Activated T-cell treated with anti-CD3 and anti-CD28 coated beads, Interleukin-2, amount 50 U/mL, for 4 hours (primary cell): ENCODE measurements at regions not wholly inside any gene's neighbourhood (a gene's known extent, or its start where the extent isn't known, plus 50 kb on each side); places are given as distances from the start of the nearest gene placed in this dataset.
"Not testable (repeated sequence)": the region's sequence is repeated elsewhere in the genome, so short reads cannot be mapped to it uniquely, and the experiment has no call there.

Source experiments
- ATAC-seq, 2 donors: fragments of 200-7000 bp; cut with Tn5 transposase; one replicate each; pipeline ENCODE4 v1.10.0; 2021
- DNase-seq: peaks from one replicate; pipeline ENCODE4 v3.0.0-alpha.2; 2020
- H3K27me3 Mint-ChIP-seq: one replicate; pipeline ENCODE4 v1.8.0; 2021; ENCODE audit warnings: low read depth, mixed read lengths
- H3K36me3 Mint-ChIP-seq: one replicate; pipeline ENCODE4 v1.8.0; 2022; ENCODE audit warnings: mixed read lengths; ENCODE audit not compliant: insufficient read depth
- H3K4me1 Mint-ChIP-seq: one replicate; pipeline ENCODE4 v1.8.0; 2021; ENCODE audit warnings: low read depth, mixed read lengths
- H3K4me3 Mint-ChIP-seq: one replicate; pipeline ENCODE4 v1.8.0; 2021; ENCODE audit warnings: mild to moderate bottlenecking, moderate library complexity, mixed read lengths
- H3K9me3 Mint-ChIP-seq: one replicate; pipeline ENCODE4 v1.8.0; 2021; ENCODE audit warnings: mixed read lengths

- H3K4me1 Mint-ChIP-seq, result no peaks in the 10 kb centered on the region
- no peaks in the 10 kb centered on the region for H3K27me3 Mint-ChIP-seq
- ATAC-seq (no peak), DNase-seq (no peak)
- peaks cover 5% of the 10 kb centered on the region for H3K9me3 Mint-ChIP-seq
- H3K4me3 Mint-ChIP-seq, result no peak overlapping the region
- no peaks in the 10 kb centered on the region for H3K36me3 Mint-ChIP-seq
Observed at GRCh38 chr9:78892769-78893168, 595.8 kb downstream of the PSAT1 start.

GRCh38 chr9:78893774-78894401, 597.0 kb downstream of the PSAT1 start:
- Mint-ChIP-seq H3K9me3 (peaks cover 5% of the 10 kb centered on the region), H3K4me3 (no peak overlapping the region), H3K36me3 (no peaks in the 10 kb centered on the region), H3K27me3 (no peaks in the 10 kb centered on the region), H3K4me1 (no peaks in the 10 kb centered on the region)
- ATAC-seq (no peak), DNase-seq (no peak)

- H3K4me3 Mint-ChIP-seq, result no peak overlapping the region
- ATAC-seq (no peak), DNase-seq (no peak)
- H3K36me3 Mint-ChIP-seq, result no peaks in the 10 kb centered on the region
- no peaks in the 10 kb centered on the region for H3K27me3 Mint-ChIP-seq
- no peaks in the 10 kb centered on the region for H3K9me3 Mint-ChIP-seq
- H3K4me1 Mint-ChIP-seq, result no peaks in the 10 kb centered on the region
Observed at GRCh38 chr9:78896479-78896878, 599.6 kb downstream of the PSAT1 start.

GRCh38 chr9:78898234-78898633, 601.3 kb downstream of the PSAT1 start:
- Mint-ChIP-seq H3K36me3 (no peaks in the 10 kb centered on the region), H3K4me1 (no peaks in the 10 kb centered on the region), H3K4me3 (no peak overlapping the region), H3K27me3 (no peaks in the 10 kb centered on the region), H3K9me3 (no peaks in the 10 kb centered on the region)
- DNase-seq (no peak), ATAC-seq (no peak)

- Mint-ChIP-seq H3K4me1 (no peaks in the 10 kb centered on the region), H3K9me3 (no peaks in the 10 kb centered on the region), H3K27me3 (no peaks in the 10 kb centered on the region), H3K4me3 (no peak overlapping the region), H3K36me3 (no peaks in the 10 kb centered on the region)
- ATAC-seq (no peak), DNase-seq (no peak)
Observed at GRCh38 chr9:78899006-78899405, 602.1 kb downstream of the PSAT1 start.

- no peak for ATAC-seq
- Mint-ChIP-seq H3K27me3 (no peaks in the 10 kb centered on the region), H3K4me3 (no peak overlapping the region), H3K4me1 (no peaks in the 10 kb centered on the region), H3K36me3 (no peaks in the 10 kb centered on the region), H3K9me3 (no peaks in the 10 kb centered on the region)
- no peak for DNase-seq
Observed at GRCh38 chr9:78900500-78900899, 603.6 kb downstream of the PSAT1 start.

GRCh38 chr9:78902051-78902450, 605.1 kb downstream of the PSAT1 start:
- no peak overlapping the region for H3K4me3 Mint-ChIP-seq
- no peaks in the 10 kb centered on the region for H3K27me3 Mint-ChIP-seq
- no peaks in the 10 kb centered on the region for H3K9me3 Mint-ChIP-seq
- no peaks in the 10 kb centered on the region for H3K4me1 Mint-ChIP-seq
- ATAC-seq, result no peak
- H3K36me3 Mint-ChIP-seq, result no peaks in the 10 kb centered on the region
- no peak for DNase-seq

GRCh38 chr9:78903581-78903980, 606.7 kb downstream of the PSAT1 start:
- DNase-seq, result no peak
- no peaks in the 10 kb centered on the region for H3K9me3 Mint-ChIP-seq
- no peaks in the 10 kb centered on the region for H3K36me3 Mint-ChIP-seq
- no peaks in the 10 kb centered on the region for H3K4me1 Mint-ChIP-seq
- H3K4me3 Mint-ChIP-seq, result no peak overlapping the region
- no peak for ATAC-seq
- no peaks in the 10 kb centered on the region for H3K27me3 Mint-ChIP-seq

- H3K4me3 Mint-ChIP-seq, result no peak overlapping the region
- H3K9me3 Mint-ChIP-seq, result no peaks in the 10 kb centered on the region
- H3K4me1 Mint-ChIP-seq, result no peaks in the 10 kb centered on the region
- H3K27me3 Mint-ChIP-seq, result no peaks in the 10 kb centered on the region
- no peak for DNase-seq
- no peaks in the 10 kb centered on the region for H3K36me3 Mint-ChIP-seq
- no peak for ATAC-seq
Observed at GRCh38 chr9:78904686-78905085, 607.8 kb downstream of the PSAT1 start.

GRCh38 chr9:78905387-78905786, 608.5 kb downstream of the PSAT1 start:
- Mint-ChIP-seq H3K4me1 (no peaks in the 10 kb centered on the region), H3K9me3 (no peaks in the 10 kb centered on the region), H3K4me3 (no peak overlapping the region), H3K27me3 (no peaks in the 10 kb centered on the region), H3K36me3 (no peaks in the 10 kb centered on the region)
- ATAC-seq, result no peak
- DNase-seq, result no peak

GRCh38 chr9:78905986-78906755, 609.2 kb downstream of the PSAT1 start:
- H3K4me3 Mint-ChIP-seq, result no peak overlapping the region
- ATAC-seq (no peak), DNase-seq (no peak)
- H3K36me3 Mint-ChIP-seq, result no peaks in the 10 kb centered on the region
- H3K27me3 Mint-ChIP-seq, result no peaks in the 10 kb centered on the region
- H3K4me1 Mint-ChIP-seq, result no peaks in the 10 kb centered on the region
- peaks cover 3% of the 10 kb centered on the region for H3K9me3 Mint-ChIP-seq

- Mint-ChIP-seq H3K9me3 (peaks cover 3% of the 10 kb centered on the region), H3K27me3 (no peaks in the 10 kb centered on the region), H3K4me3 (no peak overlapping the region), H3K36me3 (no peaks in the 10 kb centered on the region), H3K4me1 (no peaks in the 10 kb centered on the region)
- no peak for DNase-seq
- no peak for ATAC-seq
Observed at GRCh38 chr9:78909566-78909965, 612.6 kb downstream of the PSAT1 start.

- not testable (repeated sequence) for DNase-seq, ATAC-seq, H3K4me3 Mint-ChIP-seq, H3K4me1 Mint-ChIP-seq, H3K27me3 Mint-ChIP-seq, H3K36me3 Mint-ChIP-seq
- peaks cover 13% of the 10 kb centered on the region for H3K9me3 Mint-ChIP-seq
Observed at GRCh38 chr9:78916884-78917283, 620.0 kb downstream of the PSAT1 start.

GRCh38 chr9:78918976-78919375, 622.1 kb downstream of the PSAT1 start:
- no peaks in the 10 kb centered on the region for H3K36me3 Mint-ChIP-seq
- H3K27me3 Mint-ChIP-seq, result no peaks in the 10 kb centered on the region
- ATAC-seq (no peak), DNase-seq (no peak)
- peaks cover 13% of the 10 kb centered on the region for H3K9me3 Mint-ChIP-seq
- no peaks in the 10 kb centered on the region for H3K4me1 Mint-ChIP-seq
- H3K4me3 Mint-ChIP-seq, result no peak overlapping the region

GRCh38 chr9:78919701-78920100, 622.8 kb downstream of the PSAT1 start:
- ATAC-seq (no peak), DNase-seq (no peak)
- H3K27me3 Mint-ChIP-seq, result no peaks in the 10 kb centered on the region
- no peaks in the 10 kb centered on the region for H3K4me1 Mint-ChIP-seq
- peaks cover 13% of the 10 kb centered on the region for H3K9me3 Mint-ChIP-seq
- no peak overlapping the region for H3K4me3 Mint-ChIP-seq
- no peaks in the 10 kb centered on the region for H3K36me3 Mint-ChIP-seq
